ENCODE measurements at regions not wholly inside any gene's neighbourhood (a gene's known extent, or its start where the extent isn't known, plus 50 kb on each side); places are given as distances from the start of the nearest gene placed in this dataset.
"Not testable (repeated sequence)": the region's sequence is repeated elsewhere in the genome, so short reads cannot be mapped to it uniquely, and the experiment has no call there.

- no peak for DNase-seq
These were observed 700.1 kb downstream of the KCNT2 start for GRCh38 chr1:195908121-195908520.

- DNase-seq: no peak
These were observed 705.0 kb downstream of the KCNT2 start for GRCh38 chr1:195903203-195903602.

GRCh38 chr1:195902779-195903178 lies 705.5 kb downstream of the KCNT2 start:
- DNase-seq: no peak

GRCh38 chr1:195899762-195900352 lies 708.4 kb downstream of the KCNT2 start:
- no peak for DNase-seq

GRCh38 chr1:195898924-195899323 lies 709.3 kb downstream of the KCNT2 start:
- DNase-seq: no peak

- DNase-seq: no peak
These were observed 709.9 kb downstream of the KCNT2 start for GRCh38 chr1:195898373-195898772.

GRCh38 chr1:195897076-195897475 lies 711.2 kb downstream of the KCNT2 start:
- no peak for DNase-seq

- DNase-seq: no peak
These were observed 713.8 kb downstream of the KCNT2 start for GRCh38 chr1:195894411-195894810.

GRCh38 chr1:195886000-195886399 lies 722.2 kb downstream of the KCNT2 start:
- DNase-seq: no peak

GRCh38 chr1:195878478-195878877 lies 729.8 kb downstream of the KCNT2 start:
- no peak for DNase-seq

- no peak for DNase-seq
These were observed 731.4 kb downstream of the KCNT2 start for GRCh38 chr1:195876792-195877191.

GRCh38 chr1:195872376-195872775 lies 735.9 kb downstream of the KCNT2 start:
- no peak for DNase-seq

GRCh38 chr1:195867638-195868037 lies 740.6 kb downstream of the KCNT2 start:
- DNase-seq: no peak

GRCh38 chr1:195866781-195867222 lies 741.4 kb downstream of the KCNT2 start:
- no peak for DNase-seq

- no peak for DNase-seq
These were observed 742.0 kb downstream of the KCNT2 start for GRCh38 chr1:195866091-195866780.

GRCh38 chr1:195851804-195852203 lies 756.4 kb downstream of the KCNT2 start:
- DNase-seq: no peak

GRCh38 chr1:195851016-195851601 lies 757.1 kb downstream of the KCNT2 start:
- no peak for DNase-seq

GRCh38 chr1:195849180-195849579 lies 759.1 kb downstream of the KCNT2 start:
- no peak for DNase-seq

GRCh38 chr1:195847957-195848875 lies 760.0 kb downstream of the KCNT2 start:
- DNase-seq: not testable (repeated sequence)

- DNase-seq: no peak
These were observed 776.5 kb downstream of the KCNT2 start for GRCh38 chr1:195831789-195832188.

- no peak for DNase-seq
These were observed 779.9 kb downstream of the KCNT2 start for GRCh38 chr1:195828325-195828724.

- DNase-seq: no peak
These were observed 787.3 kb downstream of the KCNT2 start for GRCh38 chr1:195820925-195821324.

GRCh38 chr1:195806060-195806459 lies 802.2 kb downstream of the KCNT2 start:
- DNase-seq: no peak

Data from RPMI8226 (cell line).